RWPE1 (cell line): ENCODE measurements at regions not wholly inside any gene's neighbourhood (a gene's known extent, or its start where the extent isn't known, plus 50 kb on each side); places are given as distances from the start of the nearest gene placed in this dataset.

ENCODE experiments used
- CTCF ChIA-PET: fragments of 350-600 bp; sonication (Branson Sonifier 250); formaldehyde crosslinking; extraction: SDS; loops from one replicate; lab custom pipeline; 2021; lab: Yijun Ruan, JAX
- POLR2A ChIA-PET: fragments of 400-600 bp; formaldehyde crosslinking; extraction: SDS; loops from one replicate; lab custom pipeline; 2020; ENCODE audit warnings: antibody characterized with exemption; ENCODE audit not compliant: low non-redundant PET; lab: Yijun Ruan, JAX
- DNase-seq: peaks from one replicate; pipeline ENCODE4 v3.0.0; 2012; ENCODE audit warnings: low spot score
- H3K27ac ChIP-seq: fragments of 450-650 bp; 2 replicates; pipeline ENCODE4 v1.5.1; 2017
- CTCF ChIP-seq: fragments of 450-650 bp; conservative IDR thresholded peaks from 2 replicates; pipeline ENCODE4 v1.5.1; 2017; ENCODE audit warnings: low read depth, mild to moderate bottlenecking

DNA sequence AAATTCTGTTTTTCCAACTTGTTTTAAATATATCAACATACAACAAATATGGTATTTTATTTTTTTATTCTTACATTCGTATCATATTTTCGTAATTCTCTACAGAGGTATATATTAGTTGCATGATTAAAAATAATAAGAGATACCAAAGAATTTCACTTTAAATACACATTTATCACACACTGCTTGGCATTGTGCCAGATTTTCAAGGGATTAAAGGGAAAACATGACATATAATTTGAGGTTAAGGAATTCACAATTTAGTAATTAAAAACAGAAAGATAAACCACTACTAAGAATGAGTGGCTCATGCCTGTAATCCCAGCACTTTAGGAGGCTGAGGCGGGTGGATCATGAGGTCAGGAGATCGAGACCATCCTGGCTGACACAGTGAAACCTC is 484.7 kb upstream of the SORCS1 start:
- H3K27ac ChIP-seq = no peak overlapping the region
- DNase-seq = no peak
- TF ChIP-seq CTCF = no peak
- ChIA-PET POLR2A (no interaction called here), CTCF (no interaction called here)

DNA sequence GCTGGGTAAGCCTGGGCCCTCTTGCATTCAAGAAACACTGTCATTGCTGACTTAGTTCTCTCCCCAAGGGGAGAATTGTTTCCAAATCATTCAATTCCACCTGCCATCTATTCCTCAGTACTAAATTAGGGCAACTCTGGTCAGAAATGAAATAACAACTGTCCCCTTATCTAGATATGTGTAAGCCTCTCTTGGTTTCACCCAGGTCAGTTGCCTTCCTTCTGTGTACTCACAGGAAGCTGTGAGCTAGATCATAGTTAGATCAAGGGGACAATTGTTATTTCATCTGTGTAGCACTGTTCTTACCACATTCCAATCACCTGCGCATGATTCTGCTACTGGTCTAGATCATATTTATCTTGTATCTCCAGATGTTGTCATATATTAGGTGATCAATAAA is 483.0 kb upstream of the SORCS1 start:
- CTCF ChIA-PET = no interaction called here
- no peak for TF ChIP-seq CTCF
- DNase-seq = no peak
- H3K27ac ChIP-seq = no peak overlapping the region
- POLR2A ChIA-PET = no interaction called here

- no peak overlapping the region for H3K27ac ChIP-seq
- TF ChIP-seq CTCF = no peak
- CTCF ChIA-PET = no interaction called here
- POLR2A ChIA-PET = no interaction called here
- no peak for DNase-seq
These were observed 467.4 kb upstream of the SORCS1 start for GRCh38 chr10:107631876-107632275.

GRCh38 chr10:107626862-107627261 is 462.4 kb upstream of the SORCS1 start:
- no peak for TF ChIP-seq CTCF

DNA sequence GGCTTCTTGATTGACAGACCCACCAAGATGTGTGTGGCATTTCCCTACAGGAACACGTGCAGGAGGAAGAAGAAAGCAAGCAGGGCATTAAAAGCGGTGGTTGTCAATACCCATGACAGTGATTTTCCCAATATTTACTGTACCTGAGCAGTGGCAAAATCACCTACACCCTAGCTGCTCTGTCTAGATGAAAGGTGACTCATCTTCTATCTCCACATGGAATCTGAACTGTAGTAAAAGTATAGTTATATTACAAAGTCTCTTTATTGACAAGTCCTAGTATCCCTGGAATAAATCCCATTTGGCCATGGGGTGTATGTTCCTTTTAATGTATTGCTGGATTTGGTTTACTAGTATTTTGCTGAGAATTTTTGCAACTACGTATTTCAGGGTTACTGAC is 458.8 kb upstream of the SORCS1 start:
- CTCF ChIA-PET = no interaction called here
- no peak overlapping the region for H3K27ac ChIP-seq
- DNase-seq = no peak
- no peak for TF ChIP-seq CTCF
- POLR2A ChIA-PET = no interaction called here

More at GRCh38 chr10:107626862-107627261, 462.4 kb upstream of the SORCS1 start:
- H3K27ac ChIP-seq = no peak overlapping the region
- POLR2A ChIA-PET = no interaction called here
- CTCF ChIA-PET = no interaction called here
- DNase-seq = no peak

DNA sequence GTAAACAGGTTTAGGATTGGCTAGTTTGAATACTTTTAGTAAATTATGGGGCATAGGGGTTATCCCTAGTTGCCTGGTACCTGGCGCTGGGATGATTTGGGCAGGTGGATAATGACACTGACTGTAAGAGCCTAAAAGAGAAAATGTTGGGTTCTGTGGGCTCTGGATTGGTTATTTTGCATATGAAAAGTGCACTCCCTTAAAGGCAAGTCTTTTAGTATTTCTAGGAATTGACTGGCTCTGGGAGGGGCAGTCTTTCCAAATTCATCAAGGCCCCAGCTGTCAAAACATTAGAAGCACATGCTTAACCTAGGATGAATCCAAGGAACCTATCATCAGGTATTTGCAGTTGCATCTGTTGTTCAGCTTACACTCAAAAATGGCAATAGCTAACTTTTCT is 454.6 kb upstream of the SORCS1 start:
- H3K27ac ChIP-seq = no peak overlapping the region
- ChIA-PET CTCF (no interaction called here), POLR2A (no interaction called here)
- DNase-seq = no peak
- no peak for TF ChIP-seq CTCF

- DNase-seq = no peak
- H3K27ac ChIP-seq = no peak overlapping the region
- TF ChIP-seq CTCF = no peak
- CTCF ChIA-PET = no interaction called here
- POLR2A ChIA-PET = no interaction called here
These were observed 454.0 kb upstream of the SORCS1 start for GRCh38 chr10:107618504-107618994.
